HCT116 (cell line): ENCODE measurements at regions not wholly inside any gene's neighbourhood (a gene's known extent, or its start where the extent isn't known, plus 50 kb on each side); places are given as distances from the start of the nearest gene placed in this dataset.

Source experiments
- CEBPB ChIP-seq: IDR thresholded peaks from 2 replicates; pipeline ENCODE4 v1.6.1; 2012; ENCODE audit warnings: low read depth
- SP1 ChIP-seq: IDR thresholded peaks from 2 replicates; pipeline ENCODE4 v1.6.1; 2012; ENCODE audit warnings: low read depth

GRCh38 chr15:95129574-95129973 lies 898.2 kb downstream of the MCTP2 start:
- TF ChIP-seq SP1 (no peak), CEBPB (no peak)
